Neural cell (in vitro differentiated cells): ENCODE measurements at regions not wholly inside any gene's neighbourhood (a gene's known extent, or its start where the extent isn't known, plus 50 kb on each side); places are given as distances from the start of the nearest gene placed in this dataset.

Source experiments
- CTCF ChIP-seq: fragments of 450-650 bp; IDR thresholded peaks from 2 replicates; pipeline ENCODE4 v1.5.1; 2014; ENCODE audit warnings: antibody characterized with exemption, mild to moderate bottlenecking, moderate library complexity; ENCODE audit not compliant: poor library complexity, severe bottlenecking
- EP300 ChIP-seq: fragments of 450-650 bp; conservative IDR thresholded peaks from 2 replicates; pipeline ENCODE4 v1.6.1; 2014; ENCODE audit warnings: antibody characterized with exemption, mild to moderate bottlenecking, moderate library complexity; ENCODE audit not compliant: poor library complexity, severe bottlenecking
- EZH2 ChIP-seq: fragments of 200-600, 300-800 bp; shearing (Covaris generic), sonication (generic); IDR thresholded peaks from 2 replicates; pipeline ENCODE4 v1.6.1; 2014; ENCODE audit warnings: antibody characterized with exemption, low read length, borderline replicate concordance, mild to moderate bottlenecking; ENCODE audit not compliant: insufficient read depth, poor library complexity, severe bottlenecking
- POLR2AphosphoS5 ChIP-seq: IDR thresholded peaks from 2 replicates; pipeline ENCODE4 v1.6.1; 2012
- RAD21 ChIP-seq: fragments of 450-650 bp; conservative IDR thresholded peaks from 2 replicates; pipeline ENCODE4 v1.6.1; 2014; ENCODE audit warnings: antibody characterized with exemption, mild to moderate bottlenecking, moderate library complexity

- TF ChIP-seq CTCF (no peak), POLR2AphosphoS5 (no peak), EP300 (no peak), RAD21 (no peak), EZH2 (no peak)
These were observed 845.8 kb downstream of the UQCRFS1 start for GRCh38 chr19:28367146-28367545.
